Endothelial cell of umbilical vein (primary cell): ENCODE measurements at regions not wholly inside any gene's neighbourhood (a gene's known extent, or its start where the extent isn't known, plus 50 kb on each side); places are given as distances from the start of the nearest gene placed in this dataset.

Experiments used
- EZH2 ChIP-seq: IDR thresholded peaks from 2 replicates; pipeline ENCODE4 v1.6.1; 2012; ENCODE audit warnings: borderline replicate concordance, low read depth, mild to moderate bottlenecking, moderate library complexity, low read length, inconsistent platforms; ENCODE audit not compliant: severe bottlenecking
- FOS ChIP-seq: IDR thresholded peaks from 2 replicates; pipeline ENCODE4 v1.6.1; 2011; ENCODE audit warnings: mild to moderate bottlenecking, low read length, moderate library complexity, borderline replicate concordance; ENCODE audit not compliant: insufficient read depth
- MYC ChIP-seq: IDR thresholded peaks from one replicate; pipeline ENCODE4 v1.6.1; 2011; ENCODE audit warnings: mild to moderate bottlenecking, low read depth, low read length
- POLR2A ChIP-seq: IDR thresholded peaks from 2 replicates; pipeline ENCODE4 v1.6.1; 2012; ENCODE audit warnings: low read depth, mild to moderate bottlenecking, control low read depth, low read length
- POLR2AphosphoS5 ChIP-seq: IDR thresholded peaks from 2 replicates; pipeline ENCODE4 v1.6.1; 2012; ENCODE audit warnings: low read depth, mild to moderate bottlenecking, control low read depth, low read length, moderate library complexity; ENCODE audit not compliant: insufficient read depth
- TF ChIP-seq, protein P1 (sequence below), 2 donors: IDR thresholded peaks; 1 replicate in 1 of 2; 2 replicates in 1 of 2; pipeline ENCODE4 v1.5.1; 2011; ENCODE audit warnings: low read length in 2 of 2, mild to moderate bottlenecking in 2 of 2, moderate library complexity in 2 of 2, control low read depth in 1 of 2, inconsistent platforms in 1 of 2, low read depth in 1 of 2; ENCODE audit not compliant: insufficient read depth in 1 of 2; ENCODE audit errors: extremely low read depth in 1 of 2

DNA sequence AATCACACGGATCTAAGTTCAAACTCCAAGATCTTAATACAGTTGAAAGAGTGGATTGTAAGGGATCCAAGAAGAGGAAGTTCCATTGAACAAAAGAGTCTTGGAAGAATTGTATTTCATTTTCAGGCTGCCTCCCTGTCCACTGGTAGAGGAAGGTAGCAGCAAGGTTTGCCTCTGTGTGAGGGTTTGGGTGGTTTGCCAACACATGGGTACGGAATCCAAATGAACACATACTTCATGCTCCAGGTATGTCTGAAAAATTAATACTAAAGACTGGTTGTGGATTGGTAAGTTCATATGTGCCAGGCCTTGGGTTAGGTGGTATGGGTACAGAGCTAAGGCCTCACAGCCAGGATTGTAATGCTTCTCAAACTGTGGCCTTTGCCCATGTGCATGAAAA, 523.6 kb upstream of the BOD1L1 start:
- TF ChIP-seq, protein P1, sequence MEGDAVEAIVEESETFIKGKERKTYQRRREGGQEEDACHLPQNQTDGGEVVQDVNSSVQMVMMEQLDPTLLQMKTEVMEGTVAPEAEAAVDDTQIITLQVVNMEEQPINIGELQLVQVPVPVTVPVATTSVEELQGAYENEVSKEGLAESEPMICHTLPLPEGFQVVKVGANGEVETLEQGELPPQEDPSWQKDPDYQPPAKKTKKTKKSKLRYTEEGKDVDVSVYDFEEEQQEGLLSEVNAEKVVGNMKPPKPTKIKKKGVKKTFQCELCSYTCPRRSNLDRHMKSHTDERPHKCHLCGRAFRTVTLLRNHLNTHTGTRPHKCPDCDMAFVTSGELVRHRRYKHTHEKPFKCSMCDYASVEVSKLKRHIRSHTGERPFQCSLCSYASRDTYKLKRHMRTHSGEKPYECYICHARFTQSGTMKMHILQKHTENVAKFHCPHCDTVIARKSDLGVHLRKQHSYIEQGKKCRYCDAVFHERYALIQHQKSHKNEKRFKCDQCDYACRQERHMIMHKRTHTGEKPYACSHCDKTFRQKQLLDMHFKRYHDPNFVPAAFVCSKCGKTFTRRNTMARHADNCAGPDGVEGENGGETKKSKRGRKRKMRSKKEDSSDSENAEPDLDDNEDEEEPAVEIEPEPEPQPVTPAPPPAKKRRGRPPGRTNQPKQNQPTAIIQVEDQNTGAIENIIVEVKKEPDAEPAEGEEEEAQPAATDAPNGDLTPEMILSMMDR (IDR thresholded peaks at IDR 0.05; ENCODE audit: extremely low read depth in 1 of 2, insufficient read depth in 1 of 2, low read depth in 1 of 2, low read length in 2 of 2) = no peak
- TF ChIP-seq FOS (no peak), MYC (no peak), POLR2A (no peak), EZH2 (no peak), POLR2AphosphoS5 (no peak)
